IPS-18a (cell line): ENCODE measurements at regions not wholly inside any gene's neighbourhood (a gene's known extent, or its start where the extent isn't known, plus 50 kb on each side); places are given as distances from the start of the nearest gene placed in this dataset.
"Not testable (repeated sequence)": the region's sequence is repeated elsewhere in the genome, so short reads cannot be mapped to it uniquely, and the experiment has no call there.

Source experiments
- H3K27ac ChIP-seq: one replicate; pipeline ENCODE4 v1.5.1; 2013; ENCODE audit warnings: low read length
- H3K27me3 ChIP-seq: one replicate; pipeline ENCODE4 v1.6.1; 2013; ENCODE audit warnings: mild to moderate bottlenecking, low read length; ENCODE audit not compliant: control insufficient read depth, insufficient read depth
- H3K36me3 ChIP-seq: one replicate; pipeline ENCODE4 v1.6.1; 2013; ENCODE audit warnings: low read depth, low read length; ENCODE audit not compliant: control insufficient read depth
- H3K4me1 ChIP-seq: one replicate; pipeline ENCODE4 v1.6.1; 2013; ENCODE audit warnings: low read depth, low read length; ENCODE audit not compliant: control insufficient read depth
- H3K4me3 ChIP-seq: one replicate; pipeline ENCODE4 v1.5.1; 2013; ENCODE audit warnings: low read length
- H3K9ac ChIP-seq: one replicate; pipeline ENCODE4 v1.6.1; 2013; ENCODE audit warnings: mild to moderate bottlenecking, low read length, moderate library complexity
- H3K9me3 ChIP-seq: one replicate; pipeline ENCODE4 v1.6.1; 2013; ENCODE audit warnings: low read depth, low read length; ENCODE audit not compliant: control insufficient read depth

- Histone ChIP-seq H3K36me3 (no peaks in the 10 kb centered on the region), H3K4me1 (peaks cover 4% of the 10 kb centered on the region), H3K4me3 (no peak overlapping the region), H3K27ac (no peak overlapping the region), H3K27me3 (no peaks in the 10 kb centered on the region), H3K9me3 (no peaks in the 10 kb centered on the region), H3K9ac (no peak overlapping the region)
Observed at GRCh38 chr2:21231985-21232384, 108.2 kb downstream of the TDRD15 start.

GRCh38 chr2:21233194-21233593 lies 109.4 kb downstream of the TDRD15 start:
- H3K27ac ChIP-seq: no peak overlapping the region
- no peaks in the 10 kb centered on the region for H3K27me3 ChIP-seq
- H3K9me3 ChIP-seq: no peaks in the 10 kb centered on the region
- H3K9ac ChIP-seq: no peak overlapping the region
- H3K4me1 ChIP-seq: peaks cover 4% of the 10 kb centered on the region
- no peak overlapping the region for H3K4me3 ChIP-seq
- H3K36me3 ChIP-seq: no peaks in the 10 kb centered on the region

- Histone ChIP-seq H3K36me3 (no peaks in the 10 kb centered on the region), H3K27ac (no peak overlapping the region), H3K9me3 (no peaks in the 10 kb centered on the region), H3K9ac (no peak overlapping the region), H3K4me1 (no peaks in the 10 kb centered on the region), H3K27me3 (no peaks in the 10 kb centered on the region), H3K4me3 (no peak overlapping the region)
Observed at GRCh38 chr2:21234001-21234400, 110.2 kb downstream of the TDRD15 start.

GRCh38 chr2:21234464-21235120 lies 110.8 kb downstream of the TDRD15 start:
- H3K4me3 ChIP-seq: no peak overlapping the region
- H3K36me3 ChIP-seq: no peaks in the 10 kb centered on the region
- H3K9ac ChIP-seq: no peak overlapping the region
- H3K4me1 ChIP-seq: no peaks in the 10 kb centered on the region
- no peaks in the 10 kb centered on the region for H3K9me3 ChIP-seq
- no peaks in the 10 kb centered on the region for H3K27me3 ChIP-seq
- H3K27ac ChIP-seq: no peak overlapping the region

GRCh38 chr2:21239749-21240148 lies 116.0 kb downstream of the TDRD15 start:
- H3K4me1 ChIP-seq, H3K4me3 ChIP-seq, H3K9me3 ChIP-seq, H3K27me3 ChIP-seq, H3K27ac ChIP-seq, H3K36me3 ChIP-seq, H3K9ac ChIP-seq: not testable (repeated sequence)

GRCh38 chr2:21244161-21244560 lies 120.4 kb downstream of the TDRD15 start:
- no peaks in the 10 kb centered on the region for H3K36me3 ChIP-seq
- no peak overlapping the region for H3K9ac ChIP-seq
- H3K9me3 ChIP-seq: no peaks in the 10 kb centered on the region
- H3K4me1 ChIP-seq: no peaks in the 10 kb centered on the region
- no peak overlapping the region for H3K4me3 ChIP-seq
- no peaks in the 10 kb centered on the region for H3K27me3 ChIP-seq
- H3K27ac ChIP-seq: no peak overlapping the region

- H3K4me1 ChIP-seq: no peaks in the 10 kb centered on the region
- no peaks in the 10 kb centered on the region for H3K27me3 ChIP-seq
- no peak overlapping the region for H3K4me3 ChIP-seq
- no peaks in the 10 kb centered on the region for H3K36me3 ChIP-seq
- H3K9ac ChIP-seq: no peak overlapping the region
- H3K9me3 ChIP-seq: no peaks in the 10 kb centered on the region
- H3K27ac ChIP-seq: no peak overlapping the region
Observed at GRCh38 chr2:21245565-21245964, 121.8 kb downstream of the TDRD15 start.

- Histone ChIP-seq H3K4me3 (no peak overlapping the region), H3K9me3 (no peaks in the 10 kb centered on the region), H3K9ac (no peak overlapping the region), H3K27ac (no peak overlapping the region), H3K27me3 (no peaks in the 10 kb centered on the region), H3K36me3 (no peaks in the 10 kb centered on the region), H3K4me1 (no peaks in the 10 kb centered on the region)
Observed at GRCh38 chr2:21249367-21249766, 125.6 kb downstream of the TDRD15 start.

- H3K27me3 ChIP-seq: no peaks in the 10 kb centered on the region
- no peaks in the 10 kb centered on the region for H3K4me1 ChIP-seq
- no peak overlapping the region for H3K4me3 ChIP-seq
- no peak overlapping the region for H3K27ac ChIP-seq
- no peaks in the 10 kb centered on the region for H3K36me3 ChIP-seq
- H3K9me3 ChIP-seq: no peaks in the 10 kb centered on the region
- no peak overlapping the region for H3K9ac ChIP-seq
Observed at GRCh38 chr2:21250673-21251072, 126.9 kb downstream of the TDRD15 start.

GRCh38 chr2:21251216-21251980 lies 127.6 kb downstream of the TDRD15 start:
- no peaks in the 10 kb centered on the region for H3K4me1 ChIP-seq
- H3K27me3 ChIP-seq: no peaks in the 10 kb centered on the region
- no peak overlapping the region for H3K27ac ChIP-seq
- no peaks in the 10 kb centered on the region for H3K36me3 ChIP-seq
- no peak overlapping the region for H3K9ac ChIP-seq
- H3K9me3 ChIP-seq: no peaks in the 10 kb centered on the region
- no peak overlapping the region for H3K4me3 ChIP-seq

- H3K4me1 ChIP-seq: peaks cover 6% of the 10 kb centered on the region
- no peaks in the 10 kb centered on the region for H3K27me3 ChIP-seq
Observed at GRCh38 chr2:21253311-21254027, 129.7 kb downstream of the TDRD15 start.

More at GRCh38 chr2:21253311-21254027, 129.7 kb downstream of the TDRD15 start:
- Histone ChIP-seq H3K9me3 (no peaks in the 10 kb centered on the region), H3K9ac (no peak overlapping the region), H3K36me3 (no peaks in the 10 kb centered on the region), H3K27ac (no peak overlapping the region), H3K4me3 (no peak overlapping the region)
